H9 (cell line): ENCODE measurements at regions not wholly inside any gene's neighbourhood (a gene's known extent, or its start where the extent isn't known, plus 50 kb on each side); places are given as distances from the start of the nearest gene placed in this dataset.

Source experiments
- DNase-seq: peaks from one replicate; pipeline ENCODE4 v3.0.0-alpha.2; 2017
- H2AFZ ChIP-seq: one replicate; pipeline ENCODE4 v1.6.1; 2013; ENCODE audit warnings: mild to moderate bottlenecking, low read length, control low read depth, moderate library complexity
- H2AK5ac ChIP-seq: 2 replicates; pipeline ENCODE4 v1.6.1; 2013; ENCODE audit warnings: low read length, control low read depth, mixed read lengths; ENCODE audit not compliant: insufficient read length
- H2BK120ac ChIP-seq: one replicate; pipeline ENCODE4 v1.6.1; 2013; ENCODE audit warnings: low read depth, mild to moderate bottlenecking, low read length, control low read depth, inconsistent platforms; ENCODE audit not compliant: poor library complexity, severe bottlenecking
- H2BK12ac ChIP-seq: 2 replicates; pipeline ENCODE4 v1.6.1; 2013; ENCODE audit warnings: low read length, control low read depth, mixed read lengths, low read depth; ENCODE audit not compliant: insufficient read length
- H2BK15ac ChIP-seq: 2 replicates; pipeline ENCODE4 v1.6.1; 2013; ENCODE audit warnings: low read depth, low read length, control low read depth
- H2BK20ac ChIP-seq: one replicate; pipeline ENCODE4 v1.6.1; 2013; ENCODE audit warnings: low read depth, mild to moderate bottlenecking, low read length, control low read depth, inconsistent platforms; ENCODE audit not compliant: poor library complexity, severe bottlenecking
- H2BK5ac ChIP-seq: 2 replicates; pipeline ENCODE4 v1.6.1; 2013; ENCODE audit warnings: low read length, control low read depth, mixed read lengths; ENCODE audit not compliant: insufficient read length
- H3K14ac ChIP-seq: 2 replicates; pipeline ENCODE4 v1.6.1; 2013; ENCODE audit warnings: low read length, control low read depth; ENCODE audit not compliant: insufficient read depth
- H3K18ac ChIP-seq: 2 replicates; pipeline ENCODE4 v1.6.1; 2013; ENCODE audit warnings: low read depth, mild to moderate bottlenecking, mixed read lengths, low read length, control low read depth; ENCODE audit not compliant: insufficient read length
- H3K23ac ChIP-seq: 2 replicates; pipeline ENCODE4 v1.6.1; 2013; ENCODE audit warnings: low read length, control low read depth, mixed read lengths, low read depth; ENCODE audit not compliant: insufficient read length
- H3K23me2 ChIP-seq: 2 replicates; pipeline ENCODE4 v1.6.1; 2013; ENCODE audit warnings: low read depth, mild to moderate bottlenecking, mixed read lengths, low read length, control low read depth; ENCODE audit not compliant: insufficient read length, poor library complexity, severe bottlenecking
- H3K27ac ChIP-seq: 2 replicates; pipeline ENCODE4 v1.5.1; 2013; ENCODE audit warnings: low read length, control low read depth, mixed read lengths, low read depth; ENCODE audit not compliant: insufficient read length
- H3K27me3 ChIP-seq: 2 replicates; pipeline ENCODE4 v1.6.1; 2013; ENCODE audit warnings: low read length, control low read depth, inconsistent platforms; ENCODE audit not compliant: insufficient read depth
- H3K4ac ChIP-seq: 2 replicates; pipeline ENCODE4 v1.6.1; 2013; ENCODE audit warnings: low read depth, mild to moderate bottlenecking, control low read depth, inconsistent platforms, low read length, moderate library complexity
- H3K4me1 ChIP-seq: 2 replicates; pipeline ENCODE4 v1.6.1; 2013; ENCODE audit warnings: low read length, control low read depth, inconsistent platforms; ENCODE audit not compliant: insufficient read depth
- H3K4me2 ChIP-seq: 2 replicates; pipeline ENCODE4 v1.6.1; 2013; ENCODE audit warnings: low read length, control low read depth, mixed read lengths; ENCODE audit not compliant: insufficient read length, insufficient read depth
- H3K56ac ChIP-seq: 2 replicates; pipeline ENCODE4 v1.6.1; 2013; ENCODE audit warnings: low read depth, mild to moderate bottlenecking, mixed read lengths, low read length, control low read depth; ENCODE audit not compliant: insufficient read length
- H3K79me1 ChIP-seq: 2 replicates; pipeline ENCODE4 v1.6.1; 2013; ENCODE audit warnings: low read depth, mild to moderate bottlenecking, moderate library complexity, low read length, control low read depth, inconsistent platforms; ENCODE audit not compliant: insufficient read depth, poor library complexity, severe bottlenecking
- H3K79me2 ChIP-seq: 2 replicates; pipeline ENCODE4 v1.6.1; 2013; ENCODE audit warnings: low read length, control low read depth, inconsistent platforms; ENCODE audit not compliant: insufficient read depth
- H3K9ac ChIP-seq: 2 replicates; pipeline ENCODE4 v1.6.1; 2013; ENCODE audit warnings: low read length, control low read depth, mixed read lengths; ENCODE audit not compliant: insufficient read length; ENCODE audit errors: extremely low read depth
- H3K9me3 ChIP-seq: one replicate; pipeline ENCODE4 v1.6.1; 2013; ENCODE audit warnings: low read depth, low read length, inconsistent platforms; ENCODE audit not compliant: control insufficient read depth
- H3T11ph ChIP-seq: one replicate; pipeline ENCODE4 v1.6.1; 2013; ENCODE audit warnings: mild to moderate bottlenecking, low read length, control low read depth, inconsistent platforms
- H4K20me1 ChIP-seq: one replicate; pipeline ENCODE4 v1.6.1; 2013; ENCODE audit not compliant: control insufficient read depth, insufficient read length, insufficient read depth
- H4K5ac ChIP-seq: 2 replicates; pipeline ENCODE4 v1.6.1; 2013; ENCODE audit warnings: low read depth, mild to moderate bottlenecking, mixed read lengths, low read length, control low read depth; ENCODE audit not compliant: insufficient read length
- H4K8ac ChIP-seq: replicated peaks from 2 replicates; pipeline ENCODE4 v1.6.1; 2013; ENCODE audit warnings: low read length, control low read depth, mixed read lengths, low read depth; ENCODE audit not compliant: insufficient read length
- H4K91ac ChIP-seq: 2 replicates; pipeline ENCODE4 v1.6.1; 2013; ENCODE audit warnings: low read depth, mild to moderate bottlenecking, moderate library complexity, mixed read lengths, low read length, control low read depth; ENCODE audit not compliant: insufficient read length
- H3K27ac Mint-ChIP-seq, 3 experiments: 2 replicates in 2 of 3; 3 replicates in 1 of 3; pipeline ENCODE4 v1.8.0; 2020 to 2021; ENCODE audit warnings: mixed read lengths in 3 of 3, mild to moderate bottlenecking in 1 of 3, moderate library complexity in 1 of 3
- H3K27me3 Mint-ChIP-seq: 2 replicates; pipeline ENCODE4 v1.8.0; 2021; ENCODE audit warnings: low read depth, mild to moderate bottlenecking, moderate library complexity, mixed read lengths
- H3K36me3 Mint-ChIP-seq, 3 experiments: 2 replicates in 2 of 3; 3 replicates in 1 of 3; pipeline ENCODE4 v1.8.0; 2020 to 2021; ENCODE audit warnings: low read depth in 3 of 3, mixed read lengths in 3 of 3; ENCODE audit not compliant: insufficient read depth in 1 of 3
- H3K4me1 Mint-ChIP-seq, 2 experiments: 2 replicates each; pipeline ENCODE4 v1.8.0; 2020; ENCODE audit warnings: mixed read lengths in 2 of 2
- H3K4me3 Mint-ChIP-seq, 2 experiments: 2 replicates in 1 of 2; 3 replicates in 1 of 2; pipeline ENCODE4 v1.8.0; 2020 to 2021; ENCODE audit warnings: mild to moderate bottlenecking in 2 of 2, mixed read lengths in 2 of 2, moderate library complexity in 1 of 2
- H3K9me3 Mint-ChIP-seq, 2 experiments: 2 replicates in 1 of 2; 3 replicates in 1 of 2; pipeline ENCODE4 v1.8.0; 2020; ENCODE audit warnings: mild to moderate bottlenecking in 2 of 2, mixed read lengths in 2 of 2, moderate library complexity in 1 of 2
- WGBS: extraction: QIAGEN DNeasy Blood & Tissue Kit; methylation state at CpG from one replicate; pipeline ENCODE4 v1.1.7; 2013; ENCODE audit warnings: missing lambda C conversion rate, low lambda C conversion rate, mixed read lengths; ENCODE audit not compliant: insufficient read length; ENCODE audit errors: extremely low coverage; 5-methylcytosine and 5-hydroxymethylcytosine counted together
- TF ChIP-seq, protein P1 (sequence below): fragments of 200-600 bp; sonication (generic); conservative IDR thresholded peaks from 3 replicates; pipeline ENCODE4 v1.8.0; 2021; ENCODE audit warnings: antibody characterized with exemption, mild to moderate bottlenecking

DNA sequence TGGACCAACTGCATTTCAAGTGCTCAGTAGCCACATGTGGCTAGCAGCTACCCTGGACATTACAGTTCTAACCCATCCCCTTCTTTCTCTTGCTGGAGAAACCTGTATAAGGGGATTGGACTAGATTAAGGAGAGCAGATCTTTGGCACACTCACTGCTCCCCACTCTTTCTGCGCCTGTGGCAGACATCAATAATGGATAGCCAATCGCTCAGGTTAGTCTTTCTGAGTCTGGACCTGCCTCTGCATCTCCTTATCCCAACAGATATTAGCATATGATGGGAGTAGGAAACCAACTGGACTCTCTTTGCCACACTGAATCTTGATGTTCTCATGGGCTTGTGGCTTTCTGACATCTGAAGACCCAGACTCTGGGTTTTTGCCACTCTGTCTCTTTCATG lies 81.7 kb downstream of the IRX5 start:
- no peak for DNase-seq
- Histone ChIP-seq H3K79me1 (no peaks in the 10 kb centered on the region), H3K14ac (no peak overlapping the region), H3K23me2 (no peaks in the 10 kb centered on the region), H3K9me3 (no peaks in the 10 kb centered on the region), H3K4me2 (no peak overlapping the region), H2BK120ac (no peak overlapping the region), H2BK15ac (no peak overlapping the region), H3K4me1 (no peaks in the 10 kb centered on the region), H3K27ac (no peak overlapping the region), H2BK20ac (no peak overlapping the region), H2AFZ (no peak overlapping the region), H2AK5ac (no peak overlapping the region), H3K56ac (no peak overlapping the region), H3K18ac (no peak overlapping the region), H3K4ac (no peak overlapping the region), H3K79me2 (no peaks in the 10 kb centered on the region), H2BK12ac (no peak overlapping the region), H3K23ac (no peak overlapping the region), H4K8ac (no peak overlapping the region), H2BK5ac (no peak overlapping the region), H3K9ac (no peak overlapping the region), H3T11ph (no peak overlapping the region), H4K5ac (no peak overlapping the region), H4K91ac (no peak overlapping the region), H3K27me3 (no peaks in the 10 kb centered on the region), H4K20me1 (no peaks in the 10 kb centered on the region)
- H3K4me1 Mint-ChIP-seq, result no peaks in the 10 kb centered on the region
- no peaks in the 10 kb centered on the region; a peak in 1 of 7 replicates for H3K36me3 Mint-ChIP-seq
- peaks cover 4% of the 10 kb centered on the region; the same call in 1 of the 2 replicates for H3K27me3 Mint-ChIP-seq
- H3K9me3 Mint-ChIP-seq, result no peaks in the 10 kb centered on the region; a peak in 1 of 5 replicates
- no peak overlapping the region for H3K4me3 Mint-ChIP-seq
- WGBS, result no CpG with 5 or more reads among the region's 2 CpGs
- TF ChIP-seq, protein P1, sequence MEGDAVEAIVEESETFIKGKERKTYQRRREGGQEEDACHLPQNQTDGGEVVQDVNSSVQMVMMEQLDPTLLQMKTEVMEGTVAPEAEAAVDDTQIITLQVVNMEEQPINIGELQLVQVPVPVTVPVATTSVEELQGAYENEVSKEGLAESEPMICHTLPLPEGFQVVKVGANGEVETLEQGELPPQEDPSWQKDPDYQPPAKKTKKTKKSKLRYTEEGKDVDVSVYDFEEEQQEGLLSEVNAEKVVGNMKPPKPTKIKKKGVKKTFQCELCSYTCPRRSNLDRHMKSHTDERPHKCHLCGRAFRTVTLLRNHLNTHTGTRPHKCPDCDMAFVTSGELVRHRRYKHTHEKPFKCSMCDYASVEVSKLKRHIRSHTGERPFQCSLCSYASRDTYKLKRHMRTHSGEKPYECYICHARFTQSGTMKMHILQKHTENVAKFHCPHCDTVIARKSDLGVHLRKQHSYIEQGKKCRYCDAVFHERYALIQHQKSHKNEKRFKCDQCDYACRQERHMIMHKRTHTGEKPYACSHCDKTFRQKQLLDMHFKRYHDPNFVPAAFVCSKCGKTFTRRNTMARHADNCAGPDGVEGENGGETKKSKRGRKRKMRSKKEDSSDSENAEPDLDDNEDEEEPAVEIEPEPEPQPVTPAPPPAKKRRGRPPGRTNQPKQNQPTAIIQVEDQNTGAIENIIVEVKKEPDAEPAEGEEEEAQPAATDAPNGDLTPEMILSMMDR, result no peak
- H3K27ac Mint-ChIP-seq, result no peak overlapping the region; a peak in 1 of 7 replicates
